RWPE1 (cell line): ENCODE measurements at regions not wholly inside any gene's neighbourhood (a gene's known extent, or its start where the extent isn't known, plus 50 kb on each side); places are given as distances from the start of the nearest gene placed in this dataset.

ENCODE experiments used
- CTCF ChIA-PET: fragments of 350-600 bp; sonication (Branson Sonifier 250); formaldehyde crosslinking; extraction: SDS; loops from one replicate; lab custom pipeline; 2021; lab: Yijun Ruan, JAX
- POLR2A ChIA-PET: fragments of 400-600 bp; formaldehyde crosslinking; extraction: SDS; loops from one replicate; lab custom pipeline; 2020; ENCODE audit warnings: antibody characterized with exemption; ENCODE audit not compliant: low non-redundant PET; lab: Yijun Ruan, JAX
- DNase-seq: peaks from one replicate; pipeline ENCODE4 v3.0.0; 2012; ENCODE audit warnings: low spot score
- H3K27ac ChIP-seq: fragments of 450-650 bp; 2 replicates; pipeline ENCODE4 v1.5.1; 2017
- CTCF ChIP-seq: fragments of 450-650 bp; conservative IDR thresholded peaks from 2 replicates; pipeline ENCODE4 v1.5.1; 2017; ENCODE audit warnings: low read depth, mild to moderate bottlenecking

- CTCF ChIA-PET: no interaction called here
Measured at GRCh38 chr21:18803624-18804023, 400.0 kb upstream of the TMPRSS15 start.

GRCh38 chr21:18810136-18810535, 406.6 kb upstream of the TMPRSS15 start:
- no peak for DNase-seq
- POLR2A ChIA-PET: no interaction called here
- no peak overlapping the region for H3K27ac ChIP-seq
- no peak for TF ChIP-seq CTCF
- CTCF ChIA-PET: no interaction called here

More at GRCh38 chr21:18803624-18804023, 400.0 kb upstream of the TMPRSS15 start:
- no peak for DNase-seq
- POLR2A ChIA-PET: no interaction called here
- H3K27ac ChIP-seq: no peak overlapping the region
- TF ChIP-seq CTCF: no peak

GRCh38 chr21:18812308-18812707, 408.7 kb upstream of the TMPRSS15 start:
- DNase-seq: no peak
- CTCF ChIA-PET: no interaction called here
- H3K27ac ChIP-seq: no peak overlapping the region
- no peak for TF ChIP-seq CTCF
- POLR2A ChIA-PET: no interaction called here

GRCh38 chr21:18819507-18819906, 415.9 kb upstream of the TMPRSS15 start:
- CTCF ChIA-PET: no interaction called here
- TF ChIP-seq CTCF: no peak
- POLR2A ChIA-PET: no interaction called here
- DNase-seq: no peak
- no peak overlapping the region for H3K27ac ChIP-seq

- no peak for TF ChIP-seq CTCF
- POLR2A ChIA-PET: no interaction called here
- no peak overlapping the region for H3K27ac ChIP-seq
- CTCF ChIA-PET: no interaction called here
- no peak for DNase-seq
Measured at GRCh38 chr21:18826562-18826961, 423.0 kb upstream of the TMPRSS15 start.

- DNase-seq: no peak
- CTCF ChIA-PET: no interaction called here
- no peak for TF ChIP-seq CTCF
- POLR2A ChIA-PET: no interaction called here
- H3K27ac ChIP-seq: no peak overlapping the region
Measured at GRCh38 chr21:18831942-18832676, 428.5 kb upstream of the TMPRSS15 start.
